ENCODE measurements at regions not wholly inside any gene's neighbourhood (a gene's known extent, or its start where the extent isn't known, plus 50 kb on each side); places are given as distances from the start of the nearest gene placed in this dataset.

DNA sequence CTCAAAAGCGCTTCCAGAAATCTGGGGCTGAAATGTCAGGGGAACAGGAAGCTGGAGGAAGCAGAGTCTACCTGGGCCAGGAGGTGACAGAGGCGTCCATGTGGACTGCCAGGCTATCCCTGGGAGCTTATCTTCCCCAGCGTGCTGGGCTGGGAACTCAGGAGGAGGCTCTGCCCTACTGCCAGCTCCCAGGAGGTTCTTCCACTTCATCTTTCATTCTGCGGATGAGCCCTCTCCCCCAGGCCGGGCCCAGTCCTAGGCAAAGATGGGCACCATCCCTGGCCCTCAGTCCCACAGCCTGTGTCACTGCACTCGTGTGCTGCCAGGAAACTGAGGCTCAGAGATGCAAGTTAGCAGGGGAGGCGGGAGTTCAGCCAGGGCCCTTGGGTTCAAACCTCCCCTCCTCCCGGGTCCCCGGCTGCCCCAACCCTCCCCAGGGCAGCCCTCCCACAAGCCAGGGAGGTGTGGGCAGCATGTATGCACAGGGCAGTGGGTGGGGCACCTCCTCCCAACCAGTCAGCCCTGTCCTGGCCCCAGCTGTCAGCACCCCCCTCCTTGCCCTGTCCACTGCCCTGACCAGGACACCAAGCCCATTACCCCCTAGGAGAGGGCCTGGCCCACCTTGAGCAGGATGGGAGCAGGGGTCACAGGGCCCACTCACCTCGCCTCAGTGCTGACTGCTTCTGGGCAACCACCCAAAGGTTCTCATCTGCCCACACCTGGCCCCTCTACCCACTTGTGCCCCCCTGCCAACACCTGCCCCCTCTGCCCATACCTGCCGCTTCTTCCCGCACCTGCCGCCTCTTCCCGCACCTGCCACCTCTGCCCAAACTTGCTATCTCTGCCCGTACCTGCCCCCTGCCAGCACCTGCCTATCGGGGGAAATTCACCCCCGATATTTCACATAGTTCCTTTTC, 226.0 kb downstream of the NPHP4 start:
- Histone ChIP-seq H4K20me1 (ENCODE audit: control insufficient read depth, insufficient read depth, low read length, poor library complexity, severe bottlenecking) (no peaks in the 10 kb centered on the region), H3K4me2 (replicated peaks; ENCODE audit: low read depth, low read length, poor library complexity, severe bottlenecking) (no peak overlapping the region), H3K4me3 (ENCODE audit: control extremely low read depth in 1 of 5, extremely low read depth in 1 of 5, insufficient read depth in 1 of 5, low read depth in 2 of 5, low read length in 4 of 5) (no peak overlapping the region), H3K9me3 (ENCODE audit: control extremely low read depth in 1 of 3, control insufficient read depth in 2 of 3, insufficient read depth in 1 of 3, low read length in 2 of 3) (peaks cover 0 to 20% (median 12%) of the 10 kb centered on the region in 3 donors), H3K27ac (ENCODE audit: low read length in 2 of 2) (no peak overlapping the region), H3K4me1 (ENCODE audit: control insufficient read depth in 2 of 2, insufficient read depth in 2 of 2, low read length in 2 of 2) (no peaks in the 10 kb centered on the region), H3K27me3 (replicated peaks in 1 of 4; ENCODE audit: control extremely low read depth in 1 of 4, control insufficient read depth in 3 of 4, insufficient read depth in 4 of 4, low read length in 3 of 4) (peaks cover 0 to 6% (median 2%) of the 10 kb centered on the region in 4 experiments), H3K79me2 (ENCODE audit: control insufficient read depth, insufficient read depth, low read length) (no peaks in the 10 kb centered on the region), H2AFZ (ENCODE audit: insufficient read depth, low read depth, low read length, poor library complexity, severe bottlenecking) (no peak overlapping the region), H3K36me3 (replicated peaks in 1 of 2; ENCODE audit: control extremely low read depth in 1 of 2, control insufficient read depth in 1 of 2, extremely low read depth in 1 of 2, insufficient read depth in 2 of 2, low read length in 1 of 2) (no peaks in the 10 kb centered on the region), H3K9ac (ENCODE audit: low read length) (no peak overlapping the region)
- Mint-ChIP-seq H3K4me1 (no peaks in the 10 kb centered on the region), H3K4me3 (no peak overlapping the region), H3K27me3 (peaks cover 24% of the 10 kb centered on the region), H3K9me3 (ENCODE audit: insufficient read depth) (peaks cover 5% of the 10 kb centered on the region), H3K27ac (no peak overlapping the region)
- POLR2A ChIA-PET, result no interaction called here
- intact Hi-C loops (cut with micrococcal nuclease), result no loop called here
- TF ChIP-seq EZH2 (IDR thresholded peaks at IDR 0.05; ENCODE audit: borderline replicate concordance, insufficient read depth, low read depth, low read length, poor library complexity, severe bottlenecking), result no peak
- TF ChIP-seq CTCF (IDR thresholded peaks at IDR 0.05), result no peak
- CTCF ChIA-PET, result no interaction called here
- ATAC-seq (ENCODE audit: low read depth), result no peak
- 81% methylated on average over 14 of the region's 17 CpGs for WGBS (ENCODE audit: insufficient coverage)
- no peak for DNase-seq

DNA sequence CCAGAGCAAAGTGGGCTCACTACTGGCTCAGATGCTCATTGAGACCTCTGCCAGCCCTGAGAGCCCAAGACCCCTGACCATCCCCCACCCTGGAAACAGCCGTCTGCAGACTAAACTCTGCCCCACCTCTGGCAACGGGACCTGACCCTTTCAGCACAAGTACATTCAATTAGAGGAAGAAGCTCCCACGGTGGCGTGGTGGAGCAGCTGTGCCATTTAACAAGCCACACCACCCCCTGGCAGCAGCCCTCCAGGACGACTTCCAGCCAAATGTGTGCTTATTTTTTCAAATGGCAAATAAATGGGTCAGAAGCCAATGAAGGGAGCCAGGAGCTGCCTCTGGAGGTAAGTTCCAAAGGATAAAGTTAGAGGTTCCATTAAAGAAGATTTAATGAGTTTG, 226.7 kb downstream of the NPHP4 start:
- TF ChIP-seq CTCF (IDR thresholded peaks at IDR 0.05) (no peak), EZH2 (IDR thresholded peaks at IDR 0.05; ENCODE audit: borderline replicate concordance, insufficient read depth, low read depth, low read length, poor library complexity, severe bottlenecking) (no peak)
- intact Hi-C loops (cut with micrococcal nuclease), result no loop called here
- Histone ChIP-seq H4K20me1 (ENCODE audit: control insufficient read depth, insufficient read depth, low read length, poor library complexity, severe bottlenecking) (no peaks in the 10 kb centered on the region), H3K27me3 (replicated peaks in 1 of 4; ENCODE audit: control extremely low read depth in 1 of 4, control insufficient read depth in 3 of 4, insufficient read depth in 4 of 4, low read length in 3 of 4) (peaks cover 0 to 6% (median 2%) of the 10 kb centered on the region in 4 experiments), H3K27ac (ENCODE audit: low read length in 2 of 2) (no peak overlapping the region), H3K9ac (ENCODE audit: low read length) (no peak overlapping the region), H3K4me3 (ENCODE audit: control extremely low read depth in 1 of 5, extremely low read depth in 1 of 5, insufficient read depth in 1 of 5, low read depth in 2 of 5, low read length in 4 of 5) (no peak overlapping the region), H3K4me1 (ENCODE audit: control insufficient read depth in 2 of 2, insufficient read depth in 2 of 2, low read length in 2 of 2) (no peaks in the 10 kb centered on the region), H2AFZ (ENCODE audit: insufficient read depth, low read depth, low read length, poor library complexity, severe bottlenecking) (no peak overlapping the region), H3K9me3 (ENCODE audit: control extremely low read depth in 1 of 3, control insufficient read depth in 2 of 3, insufficient read depth in 1 of 3, low read length in 2 of 3) (peaks cover 0 to 20% (median 12%) of the 10 kb centered on the region in 3 donors), H3K36me3 (replicated peaks in 1 of 2; ENCODE audit: control extremely low read depth in 1 of 2, control insufficient read depth in 1 of 2, extremely low read depth in 1 of 2, insufficient read depth in 2 of 2, low read length in 1 of 2) (no peaks in the 10 kb centered on the region), H3K79me2 (ENCODE audit: control insufficient read depth, insufficient read depth, low read length) (no peaks in the 10 kb centered on the region), H3K4me2 (replicated peaks; ENCODE audit: low read depth, low read length, poor library complexity, severe bottlenecking) (no peak overlapping the region)
- DNase-seq, result no peak
- no peaks in the 10 kb centered on the region for H3K4me1 Mint-ChIP-seq
- peaks cover 9% of the 10 kb centered on the region for H3K9me3 Mint-ChIP-seq (ENCODE audit: insufficient read depth)
- ATAC-seq (ENCODE audit: low read depth), result no peak
- ChIA-PET POLR2A (no interaction called here), CTCF (no interaction called here)
- H3K4me3 Mint-ChIP-seq, result no peak overlapping the region
- H3K27me3 Mint-ChIP-seq, result peaks cover 19% of the 10 kb centered on the region
- no peak overlapping the region for H3K27ac Mint-ChIP-seq
- 27% methylated on average over 3 of the region's 5 CpGs for WGBS (ENCODE audit: insufficient coverage)
